ENCODE measurements at regions not wholly inside any gene's neighbourhood (a gene's known extent, or its start where the extent isn't known, plus 50 kb on each side); places are given as distances from the start of the nearest gene placed in this dataset.
"Not testable (repeated sequence)": the region's sequence is repeated elsewhere in the genome, so short reads cannot be mapped to it uniquely, and the experiment has no call there.

- no peak for ATAC-seq
- TF ChIP-seq, protein P1, sequence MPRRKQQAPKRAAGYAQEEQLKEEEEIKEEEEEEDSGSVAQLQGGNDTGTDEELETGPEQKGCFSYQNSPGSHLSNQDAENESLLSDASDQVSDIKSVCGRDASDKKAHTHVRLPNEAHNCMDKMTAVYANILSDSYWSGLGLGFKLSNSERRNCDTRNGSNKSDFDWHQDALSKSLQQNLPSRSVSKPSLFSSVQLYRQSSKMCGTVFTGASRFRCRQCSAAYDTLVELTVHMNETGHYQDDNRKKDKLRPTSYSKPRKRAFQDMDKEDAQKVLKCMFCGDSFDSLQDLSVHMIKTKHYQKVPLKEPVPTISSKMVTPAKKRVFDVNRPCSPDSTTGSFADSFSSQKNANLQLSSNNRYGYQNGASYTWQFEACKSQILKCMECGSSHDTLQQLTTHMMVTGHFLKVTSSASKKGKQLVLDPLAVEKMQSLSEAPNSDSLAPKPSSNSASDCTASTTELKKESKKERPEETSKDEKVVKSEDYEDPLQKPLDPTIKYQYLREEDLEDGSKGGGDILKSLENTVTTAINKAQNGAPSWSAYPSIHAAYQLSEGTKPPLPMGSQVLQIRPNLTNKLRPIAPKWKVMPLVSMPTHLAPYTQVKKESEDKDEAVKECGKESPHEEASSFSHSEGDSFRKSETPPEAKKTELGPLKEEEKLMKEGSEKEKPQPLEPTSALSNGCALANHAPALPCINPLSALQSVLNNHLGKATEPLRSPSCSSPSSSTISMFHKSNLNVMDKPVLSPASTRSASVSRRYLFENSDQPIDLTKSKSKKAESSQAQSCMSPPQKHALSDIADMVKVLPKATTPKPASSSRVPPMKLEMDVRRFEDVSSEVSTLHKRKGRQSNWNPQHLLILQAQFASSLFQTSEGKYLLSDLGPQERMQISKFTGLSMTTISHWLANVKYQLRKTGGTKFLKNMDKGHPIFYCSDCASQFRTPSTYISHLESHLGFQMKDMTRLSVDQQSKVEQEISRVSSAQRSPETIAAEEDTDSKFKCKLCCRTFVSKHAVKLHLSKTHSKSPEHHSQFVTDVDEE (CRISPR knock-in tag; IDR thresholded peaks at IDR 0.05), result no peak
- TF ChIP-seq ZFP30 (CRISPR knock-in tag; IDR thresholded peaks at IDR 0.05), result no peak
- TF ChIP-seq RARB (CRISPR knock-in tag; IDR thresholded peaks at IDR 0.05), result no peak
- TF ChIP-seq ESRRG (CRISPR knock-in tag; IDR thresholded peaks at IDR 0.05), result no peak
- no peak for TF ChIP-seq OSR1 (CRISPR knock-in tag; IDR thresholded peaks at IDR 0.05)
- no peak for TF ChIP-seq GLIS3 (CRISPR knock-in tag; IDR thresholded peaks at IDR 0.05)
- no peak for TF ChIP-seq SNAI2 (CRISPR knock-in tag; IDR thresholded peaks at IDR 0.05)
- TF ChIP-seq TCF4 (CRISPR knock-in tag; IDR thresholded peaks at IDR 0.05; ENCODE audit: borderline replicate concordance), result no peak
- no peak for TF ChIP-seq PATZ1 (CRISPR knock-in tag; IDR thresholded peaks at IDR 0.05; ENCODE audit: borderline replicate concordance)
- no peak for TF ChIP-seq BACH2 (CRISPR knock-in tag; IDR thresholded peaks at IDR 0.05; ENCODE audit: borderline replicate concordance)
- TF ChIP-seq ZFP3 (CRISPR knock-in tag; IDR thresholded peaks at IDR 0.05), result no peak
- TF ChIP-seq ISL1 (CRISPR knock-in tag; IDR thresholded peaks at IDR 0.05), result no peak
- no peak for TF ChIP-seq ZC3H10 (CRISPR knock-in tag; IDR thresholded peaks at IDR 0.05)
- TF ChIP-seq PPARA (CRISPR knock-in tag; IDR thresholded peaks at IDR 0.05; ENCODE audit: borderline replicate concordance), result no peak
- TF ChIP-seq ARNTL (CRISPR knock-in tag; IDR thresholded peaks at IDR 0.05; ENCODE audit: borderline replicate concordance, low read depth), result no peak
- TF ChIP-seq, protein P2, sequence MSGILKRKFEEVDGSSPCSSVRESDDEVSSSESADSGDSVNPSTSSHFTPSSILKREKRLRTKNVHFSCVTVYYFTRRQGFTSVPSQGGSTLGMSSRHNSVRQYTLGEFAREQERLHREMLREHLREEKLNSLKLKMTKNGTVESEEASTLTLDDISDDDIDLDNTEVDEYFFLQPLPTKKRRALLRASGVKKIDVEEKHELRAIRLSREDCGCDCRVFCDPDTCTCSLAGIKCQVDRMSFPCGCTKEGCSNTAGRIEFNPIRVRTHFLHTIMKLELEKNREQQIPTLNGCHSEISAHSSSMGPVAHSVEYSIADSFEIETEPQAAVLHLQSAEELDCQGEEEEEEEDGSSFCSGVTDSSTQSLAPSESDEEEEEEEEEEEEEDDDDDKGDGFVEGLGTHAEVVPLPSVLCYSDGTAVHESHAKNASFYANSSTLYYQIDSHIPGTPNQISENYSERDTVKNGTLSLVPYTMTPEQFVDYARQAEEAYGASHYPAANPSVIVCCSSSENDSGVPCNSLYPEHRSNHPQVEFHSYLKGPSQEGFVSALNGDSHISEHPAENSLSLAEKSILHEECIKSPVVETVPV (CRISPR knock-in tag; IDR thresholded peaks at IDR 0.05), result no peak
- no peak for TF ChIP-seq ZNF70 (CRISPR knock-in tag; IDR thresholded peaks at IDR 0.05)
- no peak for TF ChIP-seq TOX (CRISPR knock-in tag; IDR thresholded peaks at IDR 0.05; ENCODE audit: borderline replicate concordance)
Measured at GRCh38 chr5:106047341-106047740, 1623.4 kb downstream of the EFNA5 start.

DNA sequence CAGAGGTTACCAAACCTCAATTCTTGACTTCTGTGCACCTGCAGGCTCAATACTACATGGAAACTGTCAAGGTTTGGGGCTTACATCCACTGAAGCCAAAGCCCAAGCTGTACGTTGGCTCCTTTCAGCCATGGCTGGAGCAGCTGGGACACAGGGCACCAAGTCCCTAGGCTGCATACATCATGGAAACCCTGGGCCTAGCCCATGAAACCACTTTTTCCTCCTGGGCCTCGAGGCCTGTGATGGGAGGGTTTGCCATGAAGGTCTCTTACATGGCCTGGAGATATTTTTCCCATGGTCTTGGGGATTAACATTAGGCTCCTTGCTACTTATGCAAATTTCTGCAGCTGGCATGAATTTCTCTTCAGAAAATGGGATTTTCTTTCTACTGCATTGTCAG lies 1638.7 kb downstream of the EFNA5 start:
- not testable (repeated sequence) for ATAC-seq

GRCh38 chr5:106028314-106028713 lies 1642.4 kb downstream of the EFNA5 start:
- TF ChIP-seq ZFP3 (CRISPR knock-in tag; IDR thresholded peaks at IDR 0.05) (no peak), ZC3H10 (CRISPR knock-in tag; IDR thresholded peaks at IDR 0.05) (no peak), ZNF70 (CRISPR knock-in tag; IDR thresholded peaks at IDR 0.05) (no peak), RARB (CRISPR knock-in tag; IDR thresholded peaks at IDR 0.05) (no peak), PPARA (CRISPR knock-in tag; IDR thresholded peaks at IDR 0.05; ENCODE audit: borderline replicate concordance) (no peak), CSDC2 (CRISPR knock-in tag; IDR thresholded peaks at IDR 0.05) (no peak), ZNF565 (CRISPR knock-in tag; conservative IDR thresholded peaks at IDR 0.05; ENCODE audit: low read depth) (no peak), ESRRG (CRISPR knock-in tag; IDR thresholded peaks at IDR 0.05) (no peak), TCF4 (CRISPR knock-in tag; IDR thresholded peaks at IDR 0.05; ENCODE audit: borderline replicate concordance) (no peak), ZNF8 (CRISPR knock-in tag; IDR thresholded peaks at IDR 0.05) (no peak), ISL1 (CRISPR knock-in tag; IDR thresholded peaks at IDR 0.05) (no peak), GLIS3 (CRISPR knock-in tag; IDR thresholded peaks at IDR 0.05) (no peak), ARNTL (CRISPR knock-in tag; IDR thresholded peaks at IDR 0.05; ENCODE audit: borderline replicate concordance, low read depth) (no peak)
- TF ChIP-seq, protein P1 (CRISPR knock-in tag; IDR thresholded peaks at IDR 0.05), result no peak
- TF ChIP-seq, protein P3, sequence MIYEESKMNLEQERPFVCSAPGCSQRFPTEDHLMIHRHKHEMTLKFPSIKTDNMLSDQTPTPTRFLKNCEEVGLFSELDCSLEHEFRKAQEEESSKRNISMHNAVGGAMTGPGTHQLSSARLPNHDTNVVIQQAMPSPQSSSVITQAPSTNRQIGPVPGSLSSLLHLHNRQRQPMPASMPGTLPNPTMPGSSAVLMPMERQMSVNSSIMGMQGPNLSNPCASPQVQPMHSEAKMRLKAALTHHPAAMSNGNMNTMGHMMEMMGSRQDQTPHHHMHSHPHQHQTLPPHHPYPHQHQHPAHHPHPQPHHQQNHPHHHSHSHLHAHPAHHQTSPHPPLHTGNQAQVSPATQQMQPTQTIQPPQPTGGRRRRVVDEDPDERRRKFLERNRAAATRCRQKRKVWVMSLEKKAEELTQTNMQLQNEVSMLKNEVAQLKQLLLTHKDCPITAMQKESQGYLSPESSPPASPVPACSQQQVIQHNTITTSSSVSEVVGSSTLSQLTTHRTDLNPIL (CRISPR knock-in tag; IDR thresholded peaks at IDR 0.05; ENCODE audit: low read depth), result no peak
- TF ChIP-seq, protein P4, sequence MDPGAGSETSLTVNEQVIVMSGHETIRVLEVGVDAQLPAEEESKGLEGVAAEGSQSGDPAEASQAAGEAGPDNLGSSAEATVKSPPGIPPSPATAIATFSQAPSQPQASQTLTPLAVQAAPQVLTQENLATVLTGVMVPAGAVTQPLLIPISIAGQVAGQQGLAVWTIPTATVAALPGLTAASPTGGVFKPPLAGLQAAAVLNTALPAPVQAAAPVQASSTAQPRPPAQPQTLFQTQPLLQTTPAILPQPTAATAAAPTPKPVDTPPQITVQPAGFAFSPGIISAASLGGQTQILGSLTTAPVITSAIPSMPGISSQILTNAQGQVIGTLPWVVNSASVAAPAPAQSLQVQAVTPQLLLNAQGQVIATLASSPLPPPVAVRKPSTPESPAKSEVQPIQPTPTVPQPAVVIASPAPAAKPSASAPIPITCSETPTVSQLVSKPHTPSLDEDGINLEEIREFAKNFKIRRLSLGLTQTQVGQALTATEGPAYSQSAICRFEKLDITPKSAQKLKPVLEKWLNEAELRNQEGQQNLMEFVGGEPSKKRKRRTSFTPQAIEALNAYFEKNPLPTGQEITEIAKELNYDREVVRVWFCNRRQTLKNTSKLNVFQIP (CRISPR knock-in tag; IDR thresholded peaks at IDR 0.05; ENCODE audit: borderline replicate concordance, low read depth), result no peak
- ATAC-seq, result no peak
